OCI-LY7 (cell line): ENCODE measurements at regions not wholly inside any gene's neighbourhood (a gene's known extent, or its start where the extent isn't known, plus 50 kb on each side); places are given as distances from the start of the nearest gene placed in this dataset.

Source experiments
- CTCF ChIP-seq: fragments of 200-600 bp; sonication (generic); conservative IDR thresholded peaks from 2 replicates; pipeline ENCODE4 v1.5.1; 2014; ENCODE audit warnings: mild to moderate bottlenecking, antibody characterized with exemption, low read length, moderate library complexity, mixed read lengths
- EZH2phosphoT487 ChIP-seq: fragments of 200-600 bp; sonication (generic); IDR thresholded peaks from 2 replicates; pipeline ENCODE4 v1.6.1; 2018; ENCODE audit warnings: low read depth, borderline replicate concordance, mild to moderate bottlenecking, mixed run types, antibody characterized with exemption, low read length, moderate library complexity, mixed read lengths

- no peak for TF ChIP-seq CTCF
- TF ChIP-seq EZH2phosphoT487 = no peak
Measured at GRCh38 chr6:53199765-53200164, 51.1 kb upstream of the GCM1 start.
